ENCODE measurements at regions not wholly inside any gene's neighbourhood (a gene's known extent, or its start where the extent isn't known, plus 50 kb on each side); places are given as distances from the start of the nearest gene placed in this dataset.
A peak's percentile ranks its signal among the peaks of the same experiment; 100 is the strongest.

DNA sequence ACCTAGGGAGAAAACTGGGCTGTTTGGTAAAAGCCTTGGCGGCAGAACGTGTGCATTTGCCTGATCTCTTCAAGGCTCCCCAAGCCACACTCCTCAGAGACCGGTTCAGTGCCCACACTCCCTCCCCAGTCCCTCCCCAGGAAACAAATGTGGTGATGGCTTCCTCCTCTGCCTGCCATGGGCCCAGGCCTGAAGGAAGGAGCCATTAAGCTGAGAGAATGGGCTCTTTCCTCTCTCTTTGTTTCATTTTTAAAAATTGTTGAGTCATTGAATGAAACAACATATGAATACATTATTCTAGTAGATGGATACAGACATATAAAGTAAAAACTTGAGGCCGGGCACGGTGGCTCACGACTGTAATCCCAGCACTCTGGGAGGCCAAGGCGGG lies 50.6 kb upstream of the YWHAQ start:
- DNase-seq (ENCODE audit: low read depth in 2 of 2) = no peak

DNA sequence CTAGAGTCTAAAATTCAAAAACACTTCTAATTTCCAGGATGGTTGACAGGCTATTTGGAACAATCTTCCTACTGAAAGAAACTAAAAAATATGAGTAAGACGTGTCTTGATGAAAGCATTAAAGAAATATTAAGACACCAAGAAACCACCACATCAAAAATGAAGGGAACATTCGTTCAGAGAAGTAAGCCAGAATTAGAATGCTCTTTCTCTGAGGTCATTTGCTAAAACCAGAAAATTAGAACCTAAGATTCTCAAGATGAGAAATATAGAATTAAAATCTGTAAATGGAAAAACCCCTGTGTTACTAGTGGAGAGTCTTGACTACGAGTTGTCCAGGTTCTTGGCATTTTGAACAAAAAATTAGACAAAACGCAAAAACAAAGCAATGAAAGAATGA lies 54.8 kb upstream of the YWHAQ start:
- no peak for DNase-seq (ENCODE audit: low read depth in 2 of 2)

DNA sequence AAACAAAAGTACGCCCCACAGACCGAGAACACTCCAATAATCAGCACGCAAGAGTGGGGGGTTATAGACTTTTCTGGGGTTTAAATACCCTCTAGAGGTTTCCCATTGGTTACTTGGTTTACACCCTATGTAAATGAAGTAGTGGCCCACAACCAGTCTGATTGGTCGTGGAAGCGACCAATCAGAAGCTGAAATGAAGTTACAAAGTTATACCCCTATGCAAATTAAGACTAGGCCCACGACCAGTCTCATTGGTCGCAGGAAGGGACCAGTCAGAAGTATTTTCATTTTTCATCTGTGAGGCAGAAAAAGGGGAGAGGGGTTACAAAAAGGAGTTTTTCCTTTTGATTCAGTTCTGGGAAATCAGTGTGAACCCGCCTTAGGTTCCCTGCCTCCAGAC lies 55.3 kb upstream of the YWHAQ start:
- no peak for DNase-seq (ENCODE audit: low read depth in 2 of 2)

DNA sequence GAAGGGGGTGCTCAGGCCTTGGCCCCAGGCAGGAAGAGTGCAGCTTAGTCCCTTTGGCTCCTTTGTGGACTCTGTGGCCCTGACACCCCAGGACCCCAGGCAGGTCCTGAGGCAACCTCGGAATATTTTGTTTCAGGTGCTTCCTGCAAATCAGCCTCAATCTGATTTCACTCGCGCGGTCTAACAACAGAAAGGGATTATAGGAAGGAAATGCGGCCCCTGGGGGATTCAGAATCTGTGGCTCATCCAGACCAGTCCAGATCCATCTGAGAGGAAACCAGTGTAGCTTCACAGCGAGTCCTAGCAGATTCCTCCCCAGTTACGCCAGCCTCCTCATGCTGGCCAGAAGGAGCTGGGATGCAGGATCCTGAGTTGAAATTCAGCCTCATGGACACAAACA lies 59.5 kb upstream of the YWHAQ start:
- no peak for DNase-seq (ENCODE audit: low read depth in 2 of 2)

DNA sequence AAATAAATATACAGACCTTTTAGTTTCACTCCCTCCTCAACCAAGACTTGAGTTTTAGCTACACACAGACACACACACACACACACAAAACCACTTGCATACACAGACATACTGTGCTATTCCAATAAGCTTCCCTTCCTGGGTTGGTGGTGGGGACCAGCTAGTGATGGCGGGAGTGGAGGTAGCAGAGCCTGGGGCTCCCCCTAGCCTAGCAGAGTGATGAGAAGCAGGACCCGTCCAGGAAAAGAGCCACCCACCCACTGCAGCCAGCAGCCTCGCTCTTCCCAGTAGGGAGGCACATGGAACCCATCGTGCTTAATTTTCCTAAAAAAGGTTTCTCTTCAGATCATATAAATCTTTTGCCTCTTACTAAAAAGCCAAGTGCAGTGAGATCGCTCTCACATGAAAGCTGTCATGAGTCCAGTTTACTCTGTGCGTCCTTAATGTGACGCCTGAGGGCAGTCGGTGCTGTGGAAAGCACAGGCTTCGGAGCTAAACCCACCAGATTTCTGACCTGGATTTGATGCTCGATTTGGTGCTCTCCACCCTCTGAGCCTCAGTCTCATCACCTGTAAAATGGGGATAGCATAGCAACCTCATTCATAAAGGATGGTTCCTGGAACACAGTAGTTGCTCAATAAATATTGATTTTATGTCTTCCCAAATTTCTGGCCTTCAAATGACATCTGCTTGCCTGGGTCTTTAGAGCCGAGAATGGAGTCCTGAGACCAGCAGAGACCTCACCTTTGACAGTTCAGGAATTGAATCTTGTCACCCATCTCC lies 60.1 kb upstream of the YWHAQ start:
- no peak for DNase-seq (ENCODE audit: low read depth in 2 of 2)

DNA sequence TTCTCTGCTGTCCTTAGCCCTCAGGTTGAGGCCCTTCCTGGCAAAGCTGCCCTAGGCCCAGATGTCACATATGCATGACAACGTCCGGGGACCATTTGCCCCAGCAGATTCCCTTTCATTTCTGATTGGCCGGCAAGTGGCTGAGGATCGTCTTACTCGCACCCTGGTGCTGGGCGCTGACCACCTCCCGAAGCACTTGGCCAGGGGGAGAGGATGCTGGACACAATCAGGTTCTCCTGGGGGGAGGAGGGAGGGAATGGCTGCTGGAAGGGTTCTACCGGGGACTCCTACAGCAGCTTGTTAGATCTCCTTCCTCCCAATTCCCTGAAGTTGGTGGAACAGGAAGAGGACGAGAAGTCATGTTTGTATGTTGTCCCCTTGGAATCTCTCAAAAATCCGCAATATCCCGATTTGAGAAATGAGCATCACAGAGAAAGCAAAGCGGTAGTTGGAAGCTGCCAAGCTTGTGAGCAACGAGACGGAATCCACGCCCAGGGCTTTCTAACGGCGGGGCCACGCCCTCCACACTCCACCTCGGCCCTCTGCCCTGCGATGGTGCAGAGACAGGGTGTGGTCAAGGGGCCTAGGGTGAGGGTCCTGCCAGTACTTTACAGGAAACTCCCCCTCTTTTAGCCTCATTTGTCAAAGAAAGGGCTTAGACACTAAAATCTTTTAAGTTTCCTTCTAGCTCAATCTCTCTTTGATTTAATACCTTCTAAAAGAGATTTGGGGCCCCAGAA lies 61.8 kb upstream of the YWHAQ start:
- DNase-seq (ENCODE audit: low read depth in 2 of 2) = no peak

DNA sequence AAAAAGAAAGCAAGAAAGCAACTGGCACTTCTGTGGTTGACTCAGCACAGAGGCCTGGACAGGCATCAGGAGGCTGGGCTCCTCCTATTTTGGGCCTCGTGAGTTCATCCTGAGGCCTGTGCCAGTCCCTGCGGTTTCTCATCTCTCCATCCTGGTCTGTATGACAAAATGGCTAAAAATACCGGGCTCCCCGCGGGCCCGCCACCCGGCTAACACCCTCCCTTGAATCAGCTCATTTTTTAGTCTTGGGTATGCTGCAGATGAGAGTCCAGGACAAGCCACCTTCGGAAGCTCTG lies 62.3 kb upstream of the YWHAQ start:
- DNase-seq (ENCODE audit: low read depth in 2 of 2) = no peak

DNA sequence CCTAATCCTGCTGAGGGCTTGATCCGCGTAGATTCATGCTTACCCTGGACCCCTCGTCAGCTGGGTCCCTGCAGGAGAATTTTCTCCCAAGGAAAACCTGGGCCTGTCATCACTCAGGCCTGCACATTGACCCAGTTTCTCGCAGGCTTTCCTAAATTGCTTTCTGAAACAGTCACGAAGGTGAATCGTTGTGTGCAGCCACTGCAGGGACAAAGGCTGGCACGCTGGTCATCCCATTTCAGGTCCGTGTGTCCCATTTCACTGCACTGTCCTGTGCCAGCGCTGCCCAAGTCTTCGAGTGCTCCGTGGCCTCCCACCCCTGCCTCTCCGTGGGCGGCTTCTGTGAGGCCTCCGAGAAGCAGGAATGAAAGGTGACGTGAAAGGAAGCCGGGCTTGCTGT lies 62.8 kb upstream of the YWHAQ start:
- no peak for DNase-seq (ENCODE audit: low read depth in 2 of 2)

DNA sequence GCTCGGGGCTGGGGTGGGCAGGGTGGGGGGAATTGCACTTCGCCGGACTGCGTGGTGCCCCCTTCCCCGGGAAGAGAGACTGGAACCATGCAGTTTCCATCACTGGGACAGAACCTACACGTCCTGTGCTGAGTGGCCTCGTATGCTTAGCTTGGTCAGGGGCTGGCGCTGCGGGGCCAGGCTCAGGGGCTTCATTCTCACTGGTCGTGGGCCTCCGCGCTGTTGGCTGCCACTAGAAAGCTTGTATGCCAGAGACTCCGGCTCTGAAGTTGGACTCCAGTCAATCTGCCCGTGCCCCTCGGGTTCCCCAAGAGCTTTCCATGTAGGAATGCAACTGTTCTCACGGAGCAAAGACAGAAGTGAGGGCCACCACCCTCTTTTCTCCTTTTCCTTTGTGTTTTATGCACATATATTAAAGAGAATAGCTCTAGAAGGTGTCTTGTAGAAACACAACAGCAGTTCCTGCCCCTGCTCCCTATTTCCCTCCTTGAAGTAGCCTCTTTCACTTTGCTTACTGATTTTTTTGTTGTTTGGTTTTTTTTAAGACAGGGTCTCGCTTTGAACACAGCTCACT lies 64.0 kb upstream of the YWHAQ start:
- DNase-seq (ENCODE audit: low read depth in 2 of 2) = no peak

DNA sequence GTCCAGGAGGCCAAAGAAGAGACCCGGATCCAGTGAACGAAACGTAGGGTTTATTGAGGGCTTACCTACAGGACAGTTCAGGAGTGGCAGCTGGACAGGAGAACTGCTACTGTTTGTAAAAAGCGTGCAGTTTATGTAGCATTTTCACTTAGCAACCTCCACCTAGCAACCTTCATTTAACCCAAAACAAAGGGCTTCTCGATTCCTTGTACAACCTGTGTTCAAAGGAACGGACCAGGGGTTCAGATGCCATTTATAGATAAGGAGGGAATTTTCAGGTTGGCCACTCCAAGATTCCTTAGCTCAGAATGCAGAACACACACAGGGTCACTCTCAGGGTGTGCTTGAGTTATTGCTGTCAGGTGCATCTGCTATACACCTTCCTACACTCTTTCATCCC lies 65.1 kb upstream of the YWHAQ start:
- DNase-seq (ENCODE audit: low read depth in 2 of 2) = no peak

DNA sequence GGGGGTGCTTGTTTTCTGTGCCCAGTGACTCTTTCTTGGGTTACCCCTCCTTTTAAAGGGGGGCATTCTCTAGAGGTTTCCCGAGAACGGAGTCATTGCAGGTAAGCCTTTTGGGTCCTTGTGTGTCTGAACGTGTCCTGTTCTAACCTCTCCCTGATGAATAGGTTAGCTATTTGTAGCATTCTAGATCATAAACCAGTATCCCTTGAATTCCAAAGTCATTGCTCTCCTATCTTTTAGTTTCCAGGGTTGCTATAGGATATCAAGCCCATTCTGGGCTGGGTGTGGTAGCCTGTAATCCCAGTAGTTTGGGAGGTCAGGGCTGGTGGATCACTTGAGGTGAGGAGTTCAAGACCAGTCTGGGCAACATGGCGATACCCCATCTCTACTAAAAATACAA lies 65.9 kb upstream of the YWHAQ start:
- no peak for DNase-seq (ENCODE audit: low read depth in 2 of 2)

DNA sequence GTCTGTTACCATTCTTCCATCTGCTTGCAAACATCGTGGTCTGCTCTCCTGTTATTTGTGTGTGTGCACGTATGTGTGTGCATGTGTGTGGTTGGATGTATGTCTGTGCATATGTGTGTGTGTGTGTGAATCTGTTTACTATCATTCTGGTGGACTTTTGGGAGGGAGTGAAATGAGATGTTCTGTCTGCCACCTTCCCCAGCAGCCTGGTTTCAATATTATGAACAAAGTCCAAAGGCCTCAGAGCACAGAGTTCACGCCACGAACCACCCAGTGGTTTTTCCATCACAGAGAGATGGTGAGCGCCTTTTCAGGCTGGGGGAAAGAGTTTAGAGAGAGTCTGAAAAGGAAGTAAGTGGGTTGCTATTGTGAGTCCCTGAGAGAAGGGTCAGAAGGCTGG lies 67.1 kb upstream of the YWHAQ start:
- no peak for DNase-seq (ENCODE audit: low read depth in 2 of 2)

DNA sequence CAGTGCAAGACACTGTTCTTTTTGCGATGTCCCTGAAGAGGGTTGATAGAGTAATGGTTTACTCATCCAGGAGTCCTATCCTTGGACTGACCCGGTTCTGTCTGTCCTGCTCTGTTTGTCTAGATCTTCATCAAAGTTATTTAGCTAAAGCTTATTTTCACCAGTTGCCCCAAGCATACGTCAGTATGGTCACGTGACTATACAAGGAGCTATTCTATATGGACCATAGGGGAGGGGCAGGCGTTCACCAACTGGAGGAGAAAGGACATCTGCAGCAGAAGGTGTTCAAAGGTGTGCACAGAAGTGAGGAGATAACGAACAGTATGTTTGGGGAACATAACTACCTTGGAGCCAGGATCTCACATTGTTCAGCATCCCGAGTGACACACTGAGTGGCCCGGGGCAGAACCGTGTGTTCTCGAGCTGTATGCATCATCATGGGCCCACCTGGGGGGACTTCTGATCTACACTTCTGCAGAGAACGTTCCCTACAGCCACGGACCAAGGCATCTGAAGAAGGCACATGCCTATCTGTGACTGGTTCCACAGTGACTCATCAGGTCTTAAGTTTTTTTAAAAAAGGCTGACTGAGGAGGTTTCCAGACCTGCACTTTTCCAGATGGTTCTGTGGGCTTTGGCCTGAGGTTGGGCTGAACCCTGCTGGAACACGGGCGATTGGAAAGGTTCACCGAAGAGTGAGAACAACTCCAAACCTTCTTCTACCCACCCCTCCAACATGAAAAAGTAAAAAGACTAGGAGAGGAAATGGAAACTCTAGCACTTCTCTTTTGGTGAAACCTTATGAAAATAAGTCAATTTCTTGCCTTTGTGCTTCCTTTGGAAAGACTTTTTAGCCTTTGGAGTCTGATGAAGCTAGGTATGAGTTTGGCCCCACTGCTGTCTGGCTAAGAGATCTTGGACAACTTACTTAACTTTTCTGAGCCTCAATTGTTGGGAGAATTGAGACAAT lies 68.6 kb upstream of the YWHAQ start:
- DNase-seq (ENCODE audit: low read depth in 2 of 2) = no peak

DNA sequence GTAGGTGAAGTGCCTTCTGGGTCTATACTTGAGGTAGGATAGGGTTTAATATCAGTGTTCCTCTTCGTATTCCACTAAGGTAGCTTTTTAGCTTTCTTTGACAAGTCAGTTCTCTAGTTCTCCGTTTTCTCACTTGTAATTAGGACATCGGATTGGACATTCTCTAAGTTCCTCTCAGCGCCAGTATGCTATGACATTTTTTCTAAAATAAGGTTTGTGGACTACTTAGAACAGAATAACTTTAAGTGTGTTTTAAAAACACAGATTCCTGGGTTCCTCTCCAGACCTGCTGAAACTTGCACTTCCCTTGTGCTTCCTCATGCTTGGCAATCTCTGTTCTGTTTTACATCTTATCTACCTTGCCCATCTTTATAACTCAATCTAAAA lies 69.3 kb upstream of the YWHAQ start:
- no peak for DNase-seq (ENCODE audit: low read depth in 2 of 2)

DNA sequence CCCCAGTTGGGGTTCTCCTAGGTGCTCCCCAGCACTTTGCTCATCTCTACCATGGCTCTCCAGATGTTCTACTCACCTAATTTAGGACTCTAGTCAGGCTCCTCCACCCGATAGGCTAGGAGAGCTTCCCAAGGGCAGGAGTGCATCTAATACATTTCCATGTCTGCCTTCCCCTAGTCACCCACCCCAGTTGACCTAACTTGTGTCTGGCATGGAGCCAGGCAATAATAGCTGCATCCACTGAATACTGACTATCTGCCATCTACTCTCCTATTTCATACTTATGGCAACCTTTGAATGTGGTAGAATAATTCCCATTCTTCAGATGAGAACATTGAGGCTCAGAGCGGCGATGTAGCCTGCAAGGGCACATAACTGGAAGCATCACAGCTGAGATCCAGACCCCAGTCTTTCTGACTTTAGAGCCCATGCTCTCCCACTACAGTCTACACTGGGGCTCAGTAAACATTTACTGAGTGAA lies 71.8 kb upstream of the YWHAQ start:
- no peak for DNase-seq (ENCODE audit: low read depth in 2 of 2)

DNA sequence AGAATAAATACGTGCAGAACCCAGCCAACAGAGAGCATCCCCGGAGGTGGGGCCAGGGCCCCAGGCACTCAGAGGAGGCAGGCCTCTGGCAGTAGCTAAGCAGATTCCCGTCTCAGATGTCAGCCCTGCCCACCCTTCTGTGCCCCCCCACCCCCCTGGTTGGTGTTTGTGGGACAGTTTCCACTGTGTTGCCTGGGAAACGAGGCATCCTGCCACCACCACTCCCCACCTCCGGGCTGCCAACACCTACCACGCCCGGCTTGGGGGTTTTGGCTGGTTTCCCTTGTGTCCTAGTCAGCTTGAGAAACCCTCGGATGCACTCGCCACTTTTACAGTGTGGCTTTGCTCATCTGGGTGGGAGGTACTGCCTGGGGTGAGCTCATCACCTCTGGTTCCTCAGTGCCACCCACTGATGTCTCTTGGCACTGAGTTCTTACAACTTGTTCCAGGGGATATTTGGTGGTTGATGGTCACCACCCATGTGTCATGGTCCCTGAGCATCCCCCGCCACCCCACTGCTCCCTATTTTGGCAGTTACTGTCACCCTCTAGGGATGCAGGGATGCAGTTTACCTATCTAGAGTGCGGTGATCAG lies 72.4 kb upstream of the YWHAQ start:
- DNase-seq (ENCODE audit: low read depth in 2 of 2) = peak; percentile 65 to 69

DNA sequence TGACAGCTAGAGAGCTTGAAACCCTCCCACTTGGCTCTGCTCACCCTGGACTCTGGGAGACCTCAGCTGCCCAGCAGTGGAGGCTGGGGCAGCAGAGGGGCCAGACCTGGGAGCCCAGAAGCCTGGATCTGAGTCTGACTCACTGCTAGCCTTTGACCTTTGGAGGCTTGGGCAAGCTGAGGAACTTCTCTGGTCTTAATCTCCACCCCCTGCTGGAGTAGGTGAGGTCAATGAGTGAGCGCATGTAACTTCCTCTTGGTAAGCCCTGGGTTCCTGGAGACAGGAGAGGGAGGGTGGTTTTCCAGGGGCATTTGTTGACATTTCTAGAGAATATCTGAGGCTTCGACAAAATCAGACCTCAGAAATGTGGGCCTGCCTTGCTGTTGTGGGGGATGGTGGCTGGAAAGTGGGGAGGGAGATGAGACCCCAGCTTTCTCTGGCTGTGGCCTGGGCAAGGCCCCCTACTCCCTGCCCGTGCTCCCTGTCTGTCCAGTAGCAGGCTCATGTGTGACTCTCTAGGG lies 73.0 kb upstream of the YWHAQ start:
- no peak for DNase-seq (ENCODE audit: low read depth in 2 of 2)

DNA sequence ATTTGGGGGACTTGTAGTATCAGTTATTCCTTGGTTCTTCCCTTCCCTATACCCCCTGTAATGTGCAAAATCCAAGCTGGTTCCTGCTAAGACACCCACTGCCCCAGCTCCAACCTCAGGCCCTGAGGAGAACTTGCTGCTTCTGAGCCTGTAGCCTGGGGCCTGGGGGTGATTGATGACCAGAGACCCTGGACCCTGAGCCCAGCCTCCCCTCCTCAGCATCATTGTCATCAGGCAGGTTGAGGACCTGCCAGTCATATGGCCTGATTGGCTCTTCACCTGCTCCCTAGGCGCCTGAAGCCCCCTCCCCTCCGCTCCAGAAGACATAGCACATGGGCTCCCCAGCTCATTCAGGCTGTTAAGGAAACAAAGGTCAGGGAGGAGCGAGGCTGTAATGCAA lies 73.8 kb upstream of the YWHAQ start:
- no peak for DNase-seq (ENCODE audit: low read depth in 2 of 2)

DNA sequence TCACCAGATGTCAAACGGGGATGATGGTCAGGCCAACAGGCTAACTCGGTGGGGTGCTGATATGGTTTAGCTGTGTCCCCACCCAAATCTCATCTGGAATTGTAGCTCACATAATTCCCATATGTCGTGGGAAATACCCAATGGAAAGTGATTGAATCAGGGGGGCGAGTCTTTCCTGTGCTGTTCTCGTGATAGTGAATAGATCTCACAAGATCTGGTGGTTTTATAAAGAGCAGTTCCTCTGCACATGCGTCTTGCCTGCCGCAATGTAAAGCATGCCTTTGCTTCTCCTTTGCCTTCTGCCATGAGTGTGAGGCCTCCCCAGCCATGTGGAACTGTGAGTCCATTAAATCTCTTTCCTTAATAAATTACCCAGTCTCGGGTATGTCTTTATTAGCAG lies 74.4 kb upstream of the YWHAQ start:
- DNase-seq (ENCODE audit: low read depth in 2 of 2) = no peak

DNA sequence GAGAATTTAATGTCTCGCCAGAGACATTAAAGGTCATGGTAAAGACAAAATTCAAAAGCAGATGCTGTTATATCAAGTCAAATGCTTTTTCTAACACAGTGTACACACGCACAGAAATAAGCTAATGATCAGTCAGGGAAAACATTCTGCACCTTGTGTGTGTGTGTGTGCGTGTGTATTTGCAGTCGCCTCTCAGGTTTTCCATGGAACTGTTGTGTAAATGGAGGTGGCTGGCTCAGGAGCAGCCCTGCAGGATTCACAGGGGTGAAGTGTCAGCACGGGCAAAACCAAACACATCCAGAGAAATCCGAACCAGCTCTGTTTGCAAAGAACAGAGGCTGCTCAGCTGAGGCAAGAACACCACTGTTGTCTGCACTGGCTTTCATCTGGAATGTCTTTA lies 76.2 kb upstream of the YWHAQ start:
- DNase-seq (ENCODE audit: low read depth in 2 of 2) = no peak

DNA sequence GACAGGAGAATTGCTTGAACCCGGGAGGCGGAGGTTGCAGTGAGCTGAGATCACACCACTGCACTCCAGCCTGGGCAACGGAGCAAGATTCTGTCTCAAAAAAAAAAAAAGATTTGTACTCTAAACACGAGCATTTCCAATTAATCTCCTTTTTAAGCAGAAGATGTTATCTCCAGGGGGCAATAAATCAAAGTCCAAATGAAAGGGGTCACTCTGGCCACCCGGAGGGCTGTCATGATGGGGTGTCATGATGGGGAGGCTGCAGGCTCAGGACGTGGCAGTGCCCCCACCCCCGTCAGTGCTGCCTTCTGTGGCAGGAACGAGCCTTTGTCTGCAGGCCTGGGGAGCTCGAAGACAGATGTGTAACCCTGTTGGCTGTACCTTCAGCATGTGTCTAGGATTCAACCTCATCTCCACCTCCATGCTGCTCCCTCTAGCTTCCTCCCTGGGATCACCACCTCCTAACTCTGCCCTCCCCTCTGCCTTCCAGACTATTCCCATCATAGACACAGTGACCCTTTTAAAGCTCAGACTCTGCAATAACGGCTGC lies 76.9 kb upstream of the YWHAQ start:
- no peak for DNase-seq (ENCODE audit: low read depth in 2 of 2)
